HepG2 (cell line): ENCODE measurements at regions not wholly inside any gene's neighbourhood (a gene's known extent, or its start where the extent isn't known, plus 50 kb on each side); places are given as distances from the start of the nearest gene placed in this dataset.

Experiments used
- EEA1 ChIP-seq: sonication (generic); formaldehyde crosslinking; IDR thresholded peaks from 2 replicates; pipeline ENCODE4 v1.5.1; 2020; ENCODE audit warnings: mild to moderate bottlenecking, missing genetic modification reagents, borderline replicate concordance
- HNF4A ChIP-seq: sonication (generic); formaldehyde crosslinking; IDR thresholded peaks from 2 replicates; pipeline ENCODE4 v1.4.0; 2020; ENCODE audit warnings: missing genetic modification reagents
- NFATC3 ChIP-seq: sonication (generic); formaldehyde crosslinking; IDR thresholded peaks from 2 replicates; pipeline ENCODE4 v1.5.1; 2020; ENCODE audit warnings: mild to moderate bottlenecking, missing genetic modification reagents
- PAX8 ChIP-seq: sonication (generic); formaldehyde crosslinking; IDR thresholded peaks from 2 replicates; pipeline ENCODE4 v1.8.0; 2022; ENCODE audit warnings: mild to moderate bottlenecking, missing genetic modification reagents, borderline replicate concordance
- POLR2G ChIP-seq: fragments of 200-400 bp; formaldehyde crosslinking; IDR thresholded peaks from 2 replicates; pipeline ENCODE4 v1.6.1; 2018; ENCODE audit warnings: mild to moderate bottlenecking, low read depth, low read length, moderate library complexity
- REPIN1 ChIP-seq: sonication (generic); formaldehyde crosslinking; IDR thresholded peaks from 2 replicates; pipeline ENCODE4 v1.8.0; 2022; ENCODE audit warnings: missing genetic modification reagents, low read depth, mild to moderate bottlenecking, borderline replicate concordance
- SIX4 ChIP-seq: sonication (generic); formaldehyde crosslinking; IDR thresholded peaks from 2 replicates; pipeline ENCODE4 v1.4.0; 2020; ENCODE audit warnings: missing genetic modification reagents
- SMAD3 ChIP-seq: sonication (generic); formaldehyde crosslinking; IDR thresholded peaks from 2 replicates; pipeline ENCODE4 v1.4.0; 2020; ENCODE audit warnings: missing genetic modification reagents
- SP2 ChIP-seq: sonication (generic); formaldehyde crosslinking; IDR thresholded peaks from 2 replicates; pipeline ENCODE4 v1.5.1; 2020; ENCODE audit warnings: mild to moderate bottlenecking, missing genetic modification reagents
- XRCC5 ChIP-seq: fragments of 200-400 bp; formaldehyde crosslinking; optimal IDR thresholded peaks from 2 replicates; pipeline ENCODE3; 2017; ENCODE audit warnings: mild to moderate bottlenecking, low read length
- ZEB1 ChIP-seq: IDR thresholded peaks from 2 replicates; pipeline ENCODE4 v1.6.1; 2012; ENCODE audit warnings: mild to moderate bottlenecking, low read depth, inconsistent platforms; ENCODE audit not compliant: insufficient replicate concordance
- ZNF121 ChIP-seq: sonication (generic); formaldehyde crosslinking; IDR thresholded peaks from 2 replicates; pipeline ENCODE4 v1.5.0; 2020; ENCODE audit warnings: mild to moderate bottlenecking, missing genetic modification reagents
- ZNF441 ChIP-seq: sonication (generic); formaldehyde crosslinking; IDR thresholded peaks from 2 replicates; pipeline ENCODE4 v1.7.0; 2021; ENCODE audit warnings: missing genetic modification reagents, borderline replicate concordance
- ZNF703 ChIP-seq: sonication (generic); formaldehyde crosslinking; IDR thresholded peaks from 2 replicates; pipeline ENCODE4 v1.5.1; 2020; ENCODE audit warnings: missing genetic modification reagents, mild to moderate bottlenecking, moderate library complexity, borderline replicate concordance
- ZNF724P ChIP-seq: sonication (generic); formaldehyde crosslinking; IDR thresholded peaks from 2 replicates; pipeline ENCODE4 v1.8.0; 2022; ENCODE audit warnings: missing genetic modification reagents, borderline replicate concordance
- TF ChIP-seq, protein P1 (sequence below): sonication (generic); formaldehyde crosslinking; IDR thresholded peaks from 2 replicates; pipeline ENCODE4 v1.4.0; 2020; ENCODE audit warnings: missing genetic modification reagents
- TF ChIP-seq, protein P2 (sequence below): sonication (generic); formaldehyde crosslinking; IDR thresholded peaks from 2 replicates; pipeline ENCODE4 v1.4.0; 2020; ENCODE audit warnings: missing genetic modification reagents, borderline replicate concordance
- TF ChIP-seq, protein P3 (sequence below): sonication (generic); formaldehyde crosslinking; IDR thresholded peaks from 2 replicates; pipeline ENCODE4 v1.8.1; 2023; ENCODE audit warnings: mild to moderate bottlenecking, missing genetic modification reagents
- TF ChIP-seq, protein P4 (sequence below): sonication (generic); formaldehyde crosslinking; IDR thresholded peaks from 2 replicates; pipeline ENCODE4 v1.4.0; 2020; ENCODE audit warnings: mild to moderate bottlenecking, low read depth, missing genetic modification reagents
- TF ChIP-seq, protein P5 (sequence below): sonication (generic); formaldehyde crosslinking; IDR thresholded peaks from 2 replicates; pipeline ENCODE4 v1.4.0; 2020; ENCODE audit warnings: mild to moderate bottlenecking, missing genetic modification reagents, borderline replicate concordance

DNA sequence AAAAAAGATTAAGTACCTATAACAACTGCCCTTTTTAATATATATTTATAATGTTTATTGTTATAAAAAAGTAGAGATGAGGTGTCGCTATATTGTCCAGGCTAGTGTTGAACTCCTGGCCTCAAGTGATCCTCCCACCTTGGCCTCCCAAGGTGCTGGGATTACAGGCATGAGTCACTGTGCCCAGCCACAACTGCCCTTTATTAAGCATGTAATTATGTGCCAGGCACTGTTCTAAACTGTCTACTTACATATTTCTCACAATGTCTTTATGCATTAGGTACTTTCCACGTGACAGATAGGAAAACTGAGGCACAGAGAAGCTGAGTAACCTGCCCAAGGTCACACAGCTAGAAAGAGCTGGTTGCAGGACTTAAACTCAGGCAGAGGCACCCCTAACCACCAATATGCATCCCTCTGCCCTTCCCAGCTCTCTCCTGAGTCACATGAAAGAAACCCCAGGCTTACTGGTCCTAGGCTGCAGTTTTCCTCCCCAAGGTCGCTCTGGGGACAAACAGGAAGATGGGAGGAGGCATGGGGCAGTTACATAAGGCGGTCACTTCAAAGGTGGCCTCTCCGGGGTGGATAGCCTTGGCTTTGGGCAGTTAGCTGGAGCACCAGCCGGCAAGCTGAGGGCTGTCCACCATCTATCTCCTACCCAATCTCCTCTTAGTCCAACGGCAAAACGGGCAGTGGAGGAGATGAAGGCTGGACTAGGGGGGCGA is 54.6 kb upstream of the TBX3 start (continued):
- TF ChIP-seq ZNF724P (CRISPR knock-in tag) (0 out of 2 replicates have a peak, but pooled peaks have one; percentile 65), SMAD3 (CRISPR knock-in tag) (peak; percentile 75; the same call in 1 of the 2 replicates), EEA1 (CRISPR knock-in tag) (no peak), ZNF121 (CRISPR knock-in tag) (peak; percentile 72), HNF4A (peak; percentile 68), POLR2G (peak; percentile 44; the same call in 1 of the 2 replicates), XRCC5 (peak; percentile 54), ZNF703 (no peak), PAX8 (no peak), SP2 (CRISPR knock-in tag) (no peak), ZNF441 (CRISPR knock-in tag) (peak; percentile 85; the same call in 1 of the 2 replicates), ZEB1 (no peak), NFATC3 (CRISPR knock-in tag) (no peak), REPIN1 (peak; percentile 88; the same call in 1 of the 2 replicates), SIX4 (0 out of 2 replicates have a peak, but pooled peaks have one; percentile 62)
- TF ChIP-seq, protein P1, sequence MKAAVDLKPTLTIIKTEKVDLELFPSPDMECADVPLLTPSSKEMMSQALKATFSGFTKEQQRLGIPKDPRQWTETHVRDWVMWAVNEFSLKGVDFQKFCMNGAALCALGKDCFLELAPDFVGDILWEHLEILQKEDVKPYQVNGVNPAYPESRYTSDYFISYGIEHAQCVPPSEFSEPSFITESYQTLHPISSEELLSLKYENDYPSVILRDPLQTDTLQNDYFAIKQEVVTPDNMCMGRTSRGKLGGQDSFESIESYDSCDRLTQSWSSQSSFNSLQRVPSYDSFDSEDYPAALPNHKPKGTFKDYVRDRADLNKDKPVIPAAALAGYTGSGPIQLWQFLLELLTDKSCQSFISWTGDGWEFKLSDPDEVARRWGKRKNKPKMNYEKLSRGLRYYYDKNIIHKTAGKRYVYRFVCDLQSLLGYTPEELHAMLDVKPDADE (CRISPR knock-in tag): no peak
- TF ChIP-seq, protein P2, sequence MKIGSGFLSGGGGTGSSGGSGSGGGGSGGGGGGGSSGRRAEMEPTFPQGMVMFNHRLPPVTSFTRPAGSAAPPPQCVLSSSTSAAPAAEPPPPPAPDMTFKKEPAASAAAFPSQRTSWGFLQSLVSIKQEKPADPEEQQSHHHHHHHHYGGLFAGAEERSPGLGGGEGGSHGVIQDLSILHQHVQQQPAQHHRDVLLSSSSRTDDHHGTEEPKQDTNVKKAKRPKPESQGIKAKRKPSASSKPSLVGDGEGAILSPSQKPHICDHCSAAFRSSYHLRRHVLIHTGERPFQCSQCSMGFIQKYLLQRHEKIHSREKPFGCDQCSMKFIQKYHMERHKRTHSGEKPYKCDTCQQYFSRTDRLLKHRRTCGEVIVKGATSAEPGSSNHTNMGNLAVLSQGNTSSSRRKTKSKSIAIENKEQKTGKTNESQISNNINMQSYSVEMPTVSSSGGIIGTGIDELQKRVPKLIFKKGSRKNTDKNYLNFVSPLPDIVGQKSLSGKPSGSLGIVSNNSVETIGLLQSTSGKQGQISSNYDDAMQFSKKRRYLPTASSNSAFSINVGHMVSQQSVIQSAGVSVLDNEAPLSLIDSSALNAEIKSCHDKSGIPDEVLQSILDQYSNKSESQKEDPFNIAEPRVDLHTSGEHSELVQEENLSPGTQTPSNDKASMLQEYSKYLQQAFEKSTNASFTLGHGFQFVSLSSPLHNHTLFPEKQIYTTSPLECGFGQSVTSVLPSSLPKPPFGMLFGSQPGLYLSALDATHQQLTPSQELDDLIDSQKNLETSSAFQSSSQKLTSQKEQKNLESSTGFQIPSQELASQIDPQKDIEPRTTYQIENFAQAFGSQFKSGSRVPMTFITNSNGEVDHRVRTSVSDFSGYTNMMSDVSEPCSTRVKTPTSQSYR (CRISPR knock-in tag): peak; percentile 80; the same call in 1 of the 2 replicates
- TF ChIP-seq, protein P3, sequence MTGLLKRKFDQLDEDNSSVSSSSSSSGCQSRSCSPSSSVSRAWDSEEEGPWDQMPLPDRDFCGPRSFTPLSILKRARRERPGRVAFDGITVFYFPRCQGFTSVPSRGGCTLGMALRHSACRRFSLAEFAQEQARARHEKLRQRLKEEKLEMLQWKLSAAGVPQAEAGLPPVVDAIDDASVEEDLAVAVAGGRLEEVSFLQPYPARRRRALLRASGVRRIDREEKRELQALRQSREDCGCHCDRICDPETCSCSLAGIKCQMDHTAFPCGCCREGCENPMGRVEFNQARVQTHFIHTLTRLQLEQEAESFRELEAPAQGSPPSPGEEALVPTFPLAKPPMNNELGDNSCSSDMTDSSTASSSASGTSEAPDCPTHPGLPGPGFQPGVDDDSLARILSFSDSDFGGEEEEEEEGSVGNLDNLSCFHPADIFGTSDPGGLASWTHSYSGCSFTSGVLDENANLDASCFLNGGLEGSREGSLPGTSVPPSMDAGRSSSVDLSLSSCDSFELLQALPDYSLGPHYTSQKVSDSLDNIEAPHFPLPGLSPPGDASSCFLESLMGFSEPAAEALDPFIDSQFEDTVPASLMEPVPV: no peak
- TF ChIP-seq, protein P4, sequence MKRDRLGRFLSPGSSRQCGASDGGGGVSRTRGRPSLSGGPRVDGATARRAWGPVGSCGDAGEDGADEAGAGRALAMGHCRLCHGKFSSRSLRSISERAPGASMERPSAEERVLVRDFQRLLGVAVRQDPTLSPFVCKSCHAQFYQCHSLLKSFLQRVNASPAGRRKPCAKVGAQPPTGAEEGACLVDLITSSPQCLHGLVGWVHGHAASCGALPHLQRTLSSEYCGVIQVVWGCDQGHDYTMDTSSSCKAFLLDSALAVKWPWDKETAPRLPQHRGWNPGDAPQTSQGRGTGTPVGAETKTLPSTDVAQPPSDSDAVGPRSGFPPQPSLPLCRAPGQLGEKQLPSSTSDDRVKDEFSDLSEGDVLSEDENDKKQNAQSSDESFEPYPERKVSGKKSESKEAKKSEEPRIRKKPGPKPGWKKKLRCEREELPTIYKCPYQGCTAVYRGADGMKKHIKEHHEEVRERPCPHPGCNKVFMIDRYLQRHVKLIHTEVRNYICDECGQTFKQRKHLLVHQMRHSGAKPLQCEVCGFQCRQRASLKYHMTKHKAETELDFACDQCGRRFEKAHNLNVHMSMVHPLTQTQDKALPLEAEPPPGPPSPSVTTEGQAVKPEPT (CRISPR knock-in tag): no peak
- TF ChIP-seq, protein P5, sequence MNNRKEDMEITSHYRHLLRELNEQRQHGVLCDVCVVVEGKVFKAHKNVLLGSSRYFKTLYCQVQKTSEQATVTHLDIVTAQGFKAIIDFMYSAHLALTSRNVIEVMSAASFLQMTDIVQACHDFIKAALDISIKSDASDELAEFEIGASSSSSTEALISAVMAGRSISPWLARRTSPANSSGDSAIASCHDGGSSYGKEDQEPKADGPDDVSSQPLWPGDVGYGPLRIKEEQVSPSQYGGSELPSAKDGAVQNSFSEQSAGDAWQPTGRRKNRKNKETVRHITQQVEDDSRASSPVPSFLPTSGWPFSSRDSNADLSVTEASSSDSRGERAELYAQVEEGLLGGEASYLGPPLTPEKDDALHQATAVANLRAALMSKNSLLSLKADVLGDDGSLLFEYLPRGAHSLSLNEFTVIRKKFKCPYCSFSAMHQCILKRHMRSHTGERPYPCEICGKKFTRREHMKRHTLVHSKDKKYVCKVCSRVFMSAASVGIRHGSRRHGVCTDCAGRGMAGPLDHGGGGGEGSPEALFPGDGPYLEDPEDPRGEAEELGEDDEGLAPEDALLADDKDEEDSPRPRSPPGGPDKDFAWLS (CRISPR knock-in tag): no peak
